ENCODE measurements at regions not wholly inside any gene's neighbourhood (a gene's known extent, or its start where the extent isn't known, plus 50 kb on each side); places are given as distances from the start of the nearest gene placed in this dataset.

DNA sequence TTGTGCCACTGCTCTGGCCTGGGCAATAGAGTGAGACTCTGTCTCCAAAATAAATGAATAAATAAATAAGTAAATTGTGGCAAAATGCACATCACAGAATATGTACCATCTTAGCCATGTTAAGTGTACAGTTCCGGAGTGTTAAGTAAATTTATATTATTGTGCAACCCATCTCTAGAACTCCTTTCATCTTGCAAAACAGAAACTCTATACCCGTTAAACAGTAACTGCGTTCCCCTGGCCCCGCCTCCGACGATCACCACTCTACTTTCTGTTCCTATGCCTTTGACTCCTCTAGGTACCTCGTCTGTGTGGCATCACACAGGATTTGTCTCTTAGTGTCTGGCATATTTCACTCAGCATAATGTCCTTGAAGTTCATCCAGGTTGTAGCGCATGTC is 356.4 kb upstream of the FOXK1 start:
- no peaks in the 10 kb centered on the region for H3F3A ChIP-seq (replicated peaks; ENCODE audit: low read depth)
- H3K27ac Mint-ChIP-seq, result no peak overlapping the region
- no peak overlapping the region for H2AFZ ChIP-seq
- no peaks in the 10 kb centered on the region for H3K79me2 ChIP-seq (replicated peaks; ENCODE audit: insufficient read depth)
- TF ChIP-seq, protein P1, sequence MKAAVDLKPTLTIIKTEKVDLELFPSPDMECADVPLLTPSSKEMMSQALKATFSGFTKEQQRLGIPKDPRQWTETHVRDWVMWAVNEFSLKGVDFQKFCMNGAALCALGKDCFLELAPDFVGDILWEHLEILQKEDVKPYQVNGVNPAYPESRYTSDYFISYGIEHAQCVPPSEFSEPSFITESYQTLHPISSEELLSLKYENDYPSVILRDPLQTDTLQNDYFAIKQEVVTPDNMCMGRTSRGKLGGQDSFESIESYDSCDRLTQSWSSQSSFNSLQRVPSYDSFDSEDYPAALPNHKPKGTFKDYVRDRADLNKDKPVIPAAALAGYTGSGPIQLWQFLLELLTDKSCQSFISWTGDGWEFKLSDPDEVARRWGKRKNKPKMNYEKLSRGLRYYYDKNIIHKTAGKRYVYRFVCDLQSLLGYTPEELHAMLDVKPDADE (IDR thresholded peaks at IDR 0.05), result no peak
- no peak for TF ChIP-seq STAT1 (IDR thresholded peaks at IDR 0.05; ENCODE audit: unreplicated experiment)
- TF ChIP-seq EZH2phosphoT487 (IDR thresholded peaks at IDR 0.05; ENCODE audit: unreplicated experiment), result no peak
- TF ChIP-seq ZNF331 (CRISPR knock-in tag; IDR thresholded peaks at IDR 0.05; ENCODE audit: low read depth), result no peak
- TF ChIP-seq CREB1 (CRISPR knock-in tag; IDR thresholded peaks at IDR 0.05; ENCODE audit: low read depth), result no peak
- TF ChIP-seq NANOG (IDR thresholded peaks at IDR 0.05; ENCODE audit: borderline replicate concordance), result no peak
- TF ChIP-seq JUNB (IDR thresholded peaks at IDR 0.05; ENCODE audit: unreplicated experiment), result no peak
- TF ChIP-seq, protein P2, sequence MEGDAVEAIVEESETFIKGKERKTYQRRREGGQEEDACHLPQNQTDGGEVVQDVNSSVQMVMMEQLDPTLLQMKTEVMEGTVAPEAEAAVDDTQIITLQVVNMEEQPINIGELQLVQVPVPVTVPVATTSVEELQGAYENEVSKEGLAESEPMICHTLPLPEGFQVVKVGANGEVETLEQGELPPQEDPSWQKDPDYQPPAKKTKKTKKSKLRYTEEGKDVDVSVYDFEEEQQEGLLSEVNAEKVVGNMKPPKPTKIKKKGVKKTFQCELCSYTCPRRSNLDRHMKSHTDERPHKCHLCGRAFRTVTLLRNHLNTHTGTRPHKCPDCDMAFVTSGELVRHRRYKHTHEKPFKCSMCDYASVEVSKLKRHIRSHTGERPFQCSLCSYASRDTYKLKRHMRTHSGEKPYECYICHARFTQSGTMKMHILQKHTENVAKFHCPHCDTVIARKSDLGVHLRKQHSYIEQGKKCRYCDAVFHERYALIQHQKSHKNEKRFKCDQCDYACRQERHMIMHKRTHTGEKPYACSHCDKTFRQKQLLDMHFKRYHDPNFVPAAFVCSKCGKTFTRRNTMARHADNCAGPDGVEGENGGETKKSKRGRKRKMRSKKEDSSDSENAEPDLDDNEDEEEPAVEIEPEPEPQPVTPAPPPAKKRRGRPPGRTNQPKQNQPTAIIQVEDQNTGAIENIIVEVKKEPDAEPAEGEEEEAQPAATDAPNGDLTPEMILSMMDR (conservative IDR thresholded peaks at IDR 0.05; ENCODE audit: low read depth in 2 of 2), result no peak
- no peak for TF ChIP-seq POLR2AphosphoS5 (IDR thresholded peaks at IDR 0.05; ENCODE audit: low read depth)
- no peak for TF ChIP-seq ZNF114 (CRISPR knock-in tag; IDR thresholded peaks at IDR 0.05)
- TF ChIP-seq, protein P3, sequence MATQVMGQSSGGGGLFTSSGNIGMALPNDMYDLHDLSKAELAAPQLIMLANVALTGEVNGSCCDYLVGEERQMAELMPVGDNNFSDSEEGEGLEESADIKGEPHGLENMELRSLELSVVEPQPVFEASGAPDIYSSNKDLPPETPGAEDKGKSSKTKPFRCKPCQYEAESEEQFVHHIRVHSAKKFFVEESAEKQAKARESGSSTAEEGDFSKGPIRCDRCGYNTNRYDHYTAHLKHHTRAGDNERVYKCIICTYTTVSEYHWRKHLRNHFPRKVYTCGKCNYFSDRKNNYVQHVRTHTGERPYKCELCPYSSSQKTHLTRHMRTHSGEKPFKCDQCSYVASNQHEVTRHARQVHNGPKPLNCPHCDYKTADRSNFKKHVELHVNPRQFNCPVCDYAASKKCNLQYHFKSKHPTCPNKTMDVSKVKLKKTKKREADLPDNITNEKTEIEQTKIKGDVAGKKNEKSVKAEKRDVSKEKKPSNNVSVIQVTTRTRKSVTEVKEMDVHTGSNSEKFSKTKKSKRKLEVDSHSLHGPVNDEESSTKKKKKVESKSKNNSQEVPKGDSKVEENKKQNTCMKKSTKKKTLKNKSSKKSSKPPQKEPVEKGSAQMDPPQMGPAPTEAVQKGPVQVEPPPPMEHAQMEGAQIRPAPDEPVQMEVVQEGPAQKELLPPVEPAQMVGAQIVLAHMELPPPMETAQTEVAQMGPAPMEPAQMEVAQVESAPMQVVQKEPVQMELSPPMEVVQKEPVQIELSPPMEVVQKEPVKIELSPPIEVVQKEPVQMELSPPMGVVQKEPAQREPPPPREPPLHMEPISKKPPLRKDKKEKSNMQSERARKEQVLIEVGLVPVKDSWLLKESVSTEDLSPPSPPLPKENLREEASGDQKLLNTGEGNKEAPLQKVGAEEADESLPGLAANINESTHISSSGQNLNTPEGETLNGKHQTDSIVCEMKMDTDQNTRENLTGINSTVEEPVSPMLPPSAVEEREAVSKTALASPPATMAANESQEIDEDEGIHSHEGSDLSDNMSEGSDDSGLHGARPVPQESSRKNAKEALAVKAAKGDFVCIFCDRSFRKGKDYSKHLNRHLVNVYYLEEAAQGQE (IDR thresholded peaks at IDR 0.05; ENCODE audit: unreplicated experiment), result no peak
- TF ChIP-seq, protein P4, sequence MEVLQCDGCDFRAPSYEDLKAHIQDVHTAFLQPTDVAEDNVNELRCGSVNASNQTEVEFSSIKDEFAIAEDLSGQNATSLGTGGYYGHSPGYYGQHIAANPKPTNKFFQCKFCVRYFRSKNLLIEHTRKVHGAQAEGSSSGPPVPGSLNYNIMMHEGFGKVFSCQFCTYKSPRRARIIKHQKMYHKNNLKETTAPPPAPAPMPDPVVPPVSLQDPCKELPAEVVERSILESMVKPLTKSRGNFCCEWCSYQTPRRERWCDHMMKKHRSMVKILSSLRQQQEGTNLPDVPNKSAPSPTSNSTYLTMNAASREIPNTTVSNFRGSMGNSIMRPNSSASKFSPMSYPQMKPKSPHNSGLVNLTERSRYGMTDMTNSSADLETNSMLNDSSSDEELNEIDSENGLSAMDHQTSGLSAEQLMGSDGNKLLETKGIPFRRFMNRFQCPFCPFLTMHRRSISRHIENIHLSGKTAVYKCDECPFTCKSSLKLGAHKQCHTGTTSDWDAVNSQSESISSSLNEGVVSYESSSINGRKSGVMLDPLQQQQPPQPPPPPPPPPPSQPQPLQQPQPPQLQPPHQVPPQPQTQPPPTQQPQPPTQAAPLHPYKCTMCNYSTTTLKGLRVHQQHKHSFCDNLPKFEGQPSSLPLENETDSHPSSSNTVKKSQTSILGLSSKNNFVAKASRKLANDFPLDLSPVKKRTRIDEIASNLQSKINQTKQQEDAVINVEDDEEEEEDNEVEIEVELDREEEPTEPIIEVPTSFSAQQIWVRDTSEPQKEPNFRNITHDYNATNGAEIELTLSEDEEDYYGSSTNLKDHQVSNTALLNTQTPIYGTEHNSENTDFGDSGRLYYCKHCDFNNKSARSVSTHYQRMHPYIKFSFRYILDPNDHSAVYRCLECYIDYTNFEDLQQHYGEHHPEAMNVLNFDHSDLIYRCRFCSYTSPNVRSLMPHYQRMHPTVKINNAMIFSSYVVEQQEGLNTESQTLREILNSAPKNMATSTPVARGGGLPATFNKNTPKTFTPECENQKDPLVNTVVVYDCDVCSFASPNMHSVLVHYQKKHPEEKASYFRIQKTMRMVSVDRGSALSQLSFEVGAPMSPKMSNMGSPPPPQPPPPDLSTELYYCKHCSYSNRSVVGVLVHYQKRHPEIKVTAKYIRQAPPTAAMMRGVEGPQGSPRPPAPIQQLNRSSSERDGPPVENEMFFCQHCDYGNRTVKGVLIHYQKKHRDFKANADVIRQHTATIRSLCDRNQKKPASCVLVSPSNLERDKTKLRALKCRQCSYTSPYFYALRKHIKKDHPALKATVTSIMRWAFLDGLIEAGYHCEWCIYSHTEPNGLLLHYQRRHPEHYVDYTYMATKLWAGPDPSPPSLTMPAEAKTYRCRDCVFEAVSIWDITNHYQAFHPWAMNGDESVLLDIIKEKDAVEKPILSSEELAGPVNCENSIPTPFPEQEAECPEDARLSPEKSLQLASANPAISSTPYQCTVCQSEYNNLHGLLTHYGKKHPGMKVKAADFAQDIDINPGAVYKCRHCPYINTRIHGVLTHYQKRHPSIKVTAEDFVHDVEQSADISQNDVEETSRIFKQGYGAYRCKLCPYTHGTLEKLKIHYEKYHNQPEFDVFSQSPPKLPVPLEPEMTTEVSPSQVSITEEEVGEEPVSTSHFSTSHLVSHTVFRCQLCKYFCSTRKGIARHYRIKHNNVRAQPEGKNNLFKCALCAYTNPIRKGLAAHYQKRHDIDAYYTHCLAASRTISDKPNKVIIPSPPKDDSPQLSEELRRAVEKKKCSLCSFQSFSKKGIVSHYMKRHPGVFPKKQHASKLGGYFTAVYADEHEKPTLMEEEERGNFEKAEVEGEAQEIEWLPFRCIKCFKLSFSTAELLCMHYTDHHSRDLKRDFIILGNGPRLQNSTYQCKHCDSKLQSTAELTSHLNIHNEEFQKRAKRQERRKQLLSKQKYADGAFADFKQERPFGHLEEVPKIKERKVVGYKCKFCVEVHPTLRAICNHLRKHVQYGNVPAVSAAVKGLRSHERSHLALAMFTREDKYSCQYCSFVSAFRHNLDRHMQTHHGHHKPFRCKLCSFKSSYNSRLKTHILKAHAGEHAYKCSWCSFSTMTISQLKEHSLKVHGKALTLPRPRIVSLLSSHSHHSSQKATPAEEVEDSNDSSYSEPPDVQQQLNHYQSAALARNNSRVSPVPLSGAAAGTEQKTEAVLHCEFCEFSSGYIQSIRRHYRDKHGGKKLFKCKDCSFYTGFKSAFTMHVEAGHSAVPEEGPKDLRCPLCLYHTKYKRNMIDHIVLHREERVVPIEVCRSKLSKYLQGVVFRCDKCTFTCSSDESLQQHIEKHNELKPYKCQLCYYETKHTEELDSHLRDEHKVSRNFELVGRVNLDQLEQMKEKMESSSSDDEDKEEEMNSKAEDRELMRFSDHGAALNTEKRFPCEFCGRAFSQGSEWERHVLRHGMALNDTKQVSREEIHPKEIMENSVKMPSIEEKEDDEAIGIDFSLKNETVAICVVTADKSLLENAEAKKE (CRISPR knock-in tag; IDR thresholded peaks at IDR 0.05), result no peak
- H3K4me1 ChIP-seq (ENCODE audit: insufficient read depth), result no peaks in the 10 kb centered on the region
- DNase-seq (ENCODE audit: low spot score), result no peak
- H3K4me3 ChIP-seq, result no peak overlapping the region
- no peak overlapping the region for H3K4me3 Mint-ChIP-seq
- H3K36me3 Mint-ChIP-seq (ENCODE audit: low read depth), result peaks cover 4% of the 10 kb centered on the region; the same call in 2 of the 3 replicates
- peaks cover 3% of the 10 kb centered on the region for H3K27me3 Mint-ChIP-seq (ENCODE audit: insufficient read depth, low read depth, poor library complexity)
- H3K4me2 ChIP-seq, result no peak overlapping the region
- H4K20me1 ChIP-seq (replicated peaks; ENCODE audit: insufficient read depth), result no peaks in the 10 kb centered on the region
- H3K9me3 Mint-ChIP-seq, result peaks cover 63% of the 10 kb centered on the region
- no peak for ATAC-seq
- H3K9me2 ChIP-seq (ENCODE audit: insufficient read depth), result no peaks in the 10 kb centered on the region
- H3K36me3 ChIP-seq (ENCODE audit: insufficient read depth), result no peaks in the 10 kb centered on the region
- H3K27ac ChIP-seq (ENCODE audit: low read depth), result no peak overlapping the region
- H3K4me1 Mint-ChIP-seq, result no peaks in the 10 kb centered on the region
- no peaks in the 10 kb centered on the region for H3K27me3 ChIP-seq (ENCODE audit: insufficient read depth)
